Stimulated activated CD4-positive, alpha-beta T cell treated with anti-CD3 and anti-CD28 coated beads, Interleukin-12 subunit alpha, Interleukin-12 subunit beta, amount 100 ng/mL, for 48 hours (primary cell): ENCODE measurements at regions not wholly inside any gene's neighbourhood (a gene's known extent, or its start where the extent isn't known, plus 50 kb on each side); places are given as distances from the start of the nearest gene placed in this dataset.

Source experiments
- DNase-seq, 3 donors: peaks; one replicate each; pipeline ENCODE4 v3.0.0-alpha.2; 2020; ENCODE audit warnings: low read depth in 2 of 3, low spot score in 1 of 3

DNA sequence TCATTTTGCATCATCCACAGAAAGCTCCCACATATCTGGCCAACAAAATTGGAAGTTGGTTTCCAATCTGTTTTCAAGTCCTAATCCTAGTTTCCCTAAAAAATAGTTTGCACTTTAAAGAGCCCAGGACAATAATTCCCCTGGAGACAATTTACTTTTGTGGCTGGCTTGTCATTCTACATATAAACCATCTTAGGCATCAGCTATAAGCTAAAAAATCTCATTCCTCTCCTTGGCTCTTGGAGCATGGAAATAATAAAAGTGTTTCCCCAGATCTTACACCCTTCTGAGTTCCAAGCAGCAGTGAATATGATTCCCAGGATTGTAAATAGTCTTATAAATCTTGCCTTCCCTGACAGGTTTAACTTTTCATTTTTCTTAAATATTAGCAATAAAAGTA lies 89.1 kb upstream of the NUDT4 start:
- no peak for DNase-seq

- no peak for DNase-seq
These were observed 87.3 kb upstream of the NUDT4 start for GRCh38 chr12:93290391-93290790.

GRCh38 chr12:93292213-93292612 lies 85.5 kb upstream of the NUDT4 start:
- DNase-seq: no peak

DNA sequence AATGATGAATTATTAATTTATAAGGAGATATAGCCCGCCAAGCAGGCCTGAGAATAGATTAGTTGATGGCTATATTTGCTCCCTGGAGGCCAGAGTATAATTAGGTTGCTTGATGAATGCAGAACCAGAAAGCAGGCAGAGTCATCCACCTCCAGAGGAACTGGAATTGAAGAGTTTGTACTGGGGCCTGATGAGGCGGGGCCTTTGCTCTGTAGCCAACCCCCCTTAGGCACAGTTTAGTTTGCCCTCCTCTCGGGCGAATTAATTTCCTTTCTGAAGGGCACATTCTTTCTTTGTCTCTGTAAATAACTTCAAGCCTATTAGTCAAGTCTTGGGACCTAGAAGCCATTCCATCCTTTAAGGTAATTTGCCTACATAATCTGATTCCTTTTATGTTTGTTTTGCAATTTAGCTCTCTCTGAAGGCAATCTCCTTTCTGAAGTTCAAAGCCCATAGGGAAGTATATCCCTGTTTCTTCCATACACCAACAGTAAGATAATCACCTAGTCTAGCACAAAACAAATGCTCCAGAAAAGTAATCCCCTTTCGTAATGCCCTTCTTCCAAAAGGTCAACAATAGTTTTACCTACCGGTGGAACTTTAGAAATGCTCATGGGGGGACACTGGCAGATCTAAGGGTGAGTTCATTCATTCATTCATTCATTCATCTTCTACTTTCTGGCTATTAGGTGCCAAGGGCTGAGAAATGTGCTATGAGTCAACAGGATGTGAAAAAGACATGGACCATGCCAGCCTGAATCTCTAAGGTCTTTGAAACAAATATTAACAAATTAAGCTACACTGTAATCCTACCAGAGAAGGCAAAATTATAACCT lies 84.8 kb upstream of the NUDT4 start:
- no peak for DNase-seq

- no peak for DNase-seq
These were observed 80.7 kb upstream of the NUDT4 start for GRCh38 chr12:93297032-93297431.

DNA sequence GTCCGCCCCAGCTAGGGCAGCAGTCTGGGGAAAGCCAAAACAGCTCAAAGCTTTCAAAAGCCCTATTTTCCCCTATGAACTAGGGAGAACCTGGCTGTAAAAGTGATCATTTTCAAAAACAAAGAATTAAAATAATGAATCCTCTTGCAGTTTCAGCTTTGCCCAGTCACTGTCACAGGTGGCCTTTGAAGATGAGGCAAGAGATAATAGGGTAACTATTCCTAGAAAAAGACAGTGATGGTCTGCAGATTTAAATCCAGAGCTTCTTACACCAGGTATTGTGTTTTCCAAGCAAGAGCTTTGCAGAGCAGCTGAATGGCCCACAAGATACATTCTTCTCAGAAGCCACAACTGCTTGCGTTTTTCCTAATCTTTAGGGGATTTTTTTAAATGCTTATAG lies 80.2 kb upstream of the NUDT4 start:
- no peak for DNase-seq

GRCh38 chr12:93299262-93299846 lies 78.4 kb upstream of the NUDT4 start:
- no peak for DNase-seq

DNA sequence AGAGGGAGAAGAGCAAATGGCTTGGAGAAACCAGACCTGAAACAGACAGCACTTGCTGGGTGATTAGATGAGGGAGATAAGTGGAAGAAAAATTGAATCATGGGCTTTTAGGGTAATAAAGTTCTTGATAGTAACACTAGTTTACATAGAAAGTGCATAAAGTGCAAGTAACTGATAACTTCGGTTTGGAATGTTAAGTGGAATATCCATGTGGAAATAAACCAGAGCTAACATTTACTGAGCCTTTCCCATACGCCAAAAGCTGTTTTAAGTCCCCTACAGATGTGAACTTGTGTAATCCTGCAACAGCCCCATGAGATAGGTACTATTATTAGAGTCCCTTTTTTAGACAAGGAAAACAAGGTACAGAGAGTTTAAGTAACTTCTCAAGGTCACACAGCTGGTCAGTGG lies 77.1 kb upstream of the NUDT4 start:
- no peak for DNase-seq

- no peak for DNase-seq
These were observed 75.1 kb upstream of the NUDT4 start for GRCh38 chr12:93302331-93303229.

GRCh38 chr12:93306636-93307035 lies 71.1 kb upstream of the NUDT4 start:
- no peak for DNase-seq

GRCh38 chr12:93308281-93308680 lies 69.4 kb upstream of the NUDT4 start:
- no peak for DNase-seq

DNA sequence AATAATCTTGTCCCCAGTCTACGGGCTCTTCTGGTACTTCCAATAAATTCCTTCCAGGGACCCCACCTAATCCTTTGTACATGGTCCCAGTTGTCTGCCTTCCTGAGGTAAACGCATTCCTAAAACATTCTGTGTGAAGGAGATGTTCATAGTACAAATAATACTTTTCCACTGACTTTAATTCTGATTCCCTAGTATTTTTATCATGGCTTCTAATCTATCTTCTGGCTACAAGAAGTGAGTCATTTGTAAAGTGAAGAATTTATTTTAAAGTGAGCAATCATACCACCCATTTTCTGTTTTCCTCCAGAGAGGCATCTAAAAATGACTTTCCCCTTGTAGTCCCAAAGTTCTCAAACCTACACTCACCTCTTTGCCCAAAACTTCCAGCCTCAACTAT lies 65.9 kb upstream of the NUDT4 start:
- no peak for DNase-seq

GRCh38 chr12:93314177-93314497 lies 63.6 kb upstream of the NUDT4 start:
- no peak for DNase-seq

DNA sequence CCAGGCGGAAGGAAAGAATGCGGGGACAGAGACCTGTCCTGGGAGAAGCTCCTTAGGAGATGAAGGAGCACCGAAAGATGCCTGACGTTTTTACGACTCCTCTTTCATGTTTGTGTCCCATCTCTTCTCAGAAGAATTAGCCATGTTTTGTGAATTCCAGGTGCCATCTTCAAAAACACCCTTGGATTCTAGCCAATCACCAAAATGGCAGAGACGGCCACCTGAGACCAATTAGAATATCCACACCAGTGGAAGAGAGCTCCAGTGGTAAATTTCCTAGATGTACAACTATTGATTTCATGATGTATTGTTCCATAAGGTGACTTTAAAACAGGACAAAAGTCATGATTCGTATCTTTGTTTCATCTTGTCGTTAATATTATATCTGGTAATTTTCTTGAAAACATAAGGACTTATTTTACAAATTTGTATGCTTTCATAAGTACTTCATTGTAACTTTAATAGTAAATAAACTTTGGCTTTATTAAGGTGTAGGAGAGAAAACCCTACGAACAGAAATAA lies 62.3 kb upstream of the NUDT4 start:
- DNase-seq: no peak

GRCh38 chr12:93315907-93316622 lies 61.7 kb upstream of the NUDT4 start:
- DNase-seq: no peak

GRCh38 chr12:93316623-93316971 lies 61.1 kb upstream of the NUDT4 start:
- DNase-seq: no peak

DNA sequence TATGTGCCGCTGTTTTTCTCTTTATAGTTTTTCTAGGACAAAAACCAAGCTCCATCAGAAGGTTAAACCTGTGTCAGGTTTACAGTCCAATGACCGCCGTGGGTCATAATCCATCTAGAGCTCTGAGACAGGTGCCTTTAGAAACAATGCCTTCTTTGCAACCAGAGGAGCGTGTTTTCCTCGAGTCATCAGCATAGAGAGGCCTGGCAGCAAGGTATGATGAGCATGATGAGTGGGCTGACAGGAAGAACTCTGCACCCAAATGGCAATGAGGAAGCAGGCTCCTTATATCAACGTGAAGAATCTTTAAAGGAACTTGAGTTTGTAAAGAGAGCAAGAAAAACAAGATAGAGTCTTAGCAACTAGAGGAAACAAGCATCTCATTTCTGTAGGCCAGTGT lies 60.5 kb upstream of the NUDT4 start:
- no peak for DNase-seq

- DNase-seq: no peak
These were observed 58.8 kb upstream of the NUDT4 start for GRCh38 chr12:93318720-93319522.

GRCh38 chr12:93319523-93320050 lies 58.1 kb upstream of the NUDT4 start:
- no peak for DNase-seq

- DNase-seq: no peak
These were observed 54.9 kb upstream of the NUDT4 start for GRCh38 chr12:93322784-93323183.
